Endothelial cell (in vitro differentiated cells): ENCODE measurements at regions not wholly inside any gene's neighbourhood (a gene's known extent, or its start where the extent isn't known, plus 50 kb on each side); places are given as distances from the start of the nearest gene placed in this dataset.

ENCODE experiments used
- DNase-seq: peaks from one replicate; pipeline ENCODE4 v3.0.0; 2021; ENCODE audit warnings: low spot score
- H3K27ac Mint-ChIP-seq: one replicate; pipeline ENCODE4 v1.8.0; 2021; ENCODE audit warnings: mixed read lengths, inconsistent platforms; ENCODE audit not compliant: unreplicated experiment
- H3K27me3 Mint-ChIP-seq: one replicate; pipeline ENCODE4 v1.8.0; 2021; ENCODE audit warnings: mild to moderate bottlenecking, moderate library complexity, mixed read lengths, inconsistent platforms; ENCODE audit not compliant: unreplicated experiment
- H3K36me3 Mint-ChIP-seq: one replicate; pipeline ENCODE4 v1.8.0; 2021; ENCODE audit warnings: mild to moderate bottlenecking, low read depth, mixed read lengths, inconsistent platforms; ENCODE audit not compliant: unreplicated experiment
- H3K4me1 Mint-ChIP-seq: one replicate; pipeline ENCODE4 v1.8.0; 2021; ENCODE audit warnings: mild to moderate bottlenecking, mixed read lengths, inconsistent platforms; ENCODE audit not compliant: unreplicated experiment
- H3K4me3 Mint-ChIP-seq: one replicate; pipeline ENCODE4 v1.8.0; 2021; ENCODE audit warnings: mild to moderate bottlenecking, mixed read lengths, inconsistent platforms; ENCODE audit not compliant: unreplicated experiment
- H3K9me3 Mint-ChIP-seq: one replicate; pipeline ENCODE4 v1.8.0; 2021; ENCODE audit warnings: mixed read lengths, inconsistent platforms; ENCODE audit not compliant: unreplicated experiment
- CTCF ChIP-seq: fragments of 200-600 bp; sonication (generic); IDR thresholded peaks from one replicate; pipeline ENCODE4 v1.5.0; 2021; ENCODE audit warnings: antibody characterized with exemption; ENCODE audit not compliant: unreplicated experiment

- H3K27ac Mint-ChIP-seq = no peak overlapping the region
- peaks cover 1% of the 10 kb centered on the region for H3K27me3 Mint-ChIP-seq
- H3K9me3 Mint-ChIP-seq = no peaks in the 10 kb centered on the region
- no peak for TF ChIP-seq CTCF
- no peak for DNase-seq
- no peaks in the 10 kb centered on the region for H3K36me3 Mint-ChIP-seq
- no peak overlapping the region for H3K4me3 Mint-ChIP-seq
- peaks cover 4% of the 10 kb centered on the region for H3K4me1 Mint-ChIP-seq
Observed at GRCh38 chr9:80197661-80198060, 625.9 kb downstream of the TLE4 start.

- no peaks in the 10 kb centered on the region for H3K36me3 Mint-ChIP-seq
- H3K4me3 Mint-ChIP-seq = no peak overlapping the region
- no peak for TF ChIP-seq CTCF
- no peak overlapping the region for H3K27ac Mint-ChIP-seq
- DNase-seq = no peak
- H3K27me3 Mint-ChIP-seq = peaks cover 1% of the 10 kb centered on the region
- H3K4me1 Mint-ChIP-seq = no peaks in the 10 kb centered on the region
- no peaks in the 10 kb centered on the region for H3K9me3 Mint-ChIP-seq
Observed at GRCh38 chr9:80191108-80191507, 619.3 kb downstream of the TLE4 start.

DNA sequence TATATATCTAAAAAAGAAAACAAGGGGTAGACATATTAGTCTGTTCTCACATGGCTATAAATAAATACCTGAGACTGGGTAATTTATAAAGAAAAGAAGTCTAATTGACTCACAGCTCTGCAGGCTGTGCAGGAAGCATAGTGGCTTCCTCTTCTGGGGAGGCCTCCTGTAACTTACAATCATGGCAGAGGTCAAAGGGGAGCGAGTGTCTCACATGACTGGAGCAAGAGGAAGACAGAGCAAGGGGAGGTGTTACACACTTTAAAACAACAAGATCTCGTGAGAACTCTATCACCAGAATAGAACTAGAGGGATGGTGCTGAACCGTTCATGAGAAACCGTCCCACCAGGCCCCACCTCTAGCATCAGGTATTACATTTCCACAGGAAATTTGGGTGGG, 616.8 kb downstream of the TLE4 start:
- TF ChIP-seq CTCF = no peak
- H3K27me3 Mint-ChIP-seq = no peaks in the 10 kb centered on the region

GRCh38 chr9:80185112-80185738, 613.5 kb downstream of the TLE4 start:
- H3K4me1 Mint-ChIP-seq = no peaks in the 10 kb centered on the region
- no peaks in the 10 kb centered on the region for H3K36me3 Mint-ChIP-seq
- H3K27ac Mint-ChIP-seq = no peak overlapping the region
- no peak for TF ChIP-seq CTCF
- H3K27me3 Mint-ChIP-seq = no peaks in the 10 kb centered on the region
- H3K4me3 Mint-ChIP-seq = no peak overlapping the region
- DNase-seq = no peak
- H3K9me3 Mint-ChIP-seq = no peaks in the 10 kb centered on the region

More for the DNA sequence above, 616.8 kb downstream of the TLE4 start:
- Mint-ChIP-seq H3K4me3 (no peak overlapping the region), H3K9me3 (no peaks in the 10 kb centered on the region), H3K27ac (no peak overlapping the region), H3K36me3 (no peaks in the 10 kb centered on the region), H3K4me1 (no peaks in the 10 kb centered on the region)
- no peak for DNase-seq

DNA sequence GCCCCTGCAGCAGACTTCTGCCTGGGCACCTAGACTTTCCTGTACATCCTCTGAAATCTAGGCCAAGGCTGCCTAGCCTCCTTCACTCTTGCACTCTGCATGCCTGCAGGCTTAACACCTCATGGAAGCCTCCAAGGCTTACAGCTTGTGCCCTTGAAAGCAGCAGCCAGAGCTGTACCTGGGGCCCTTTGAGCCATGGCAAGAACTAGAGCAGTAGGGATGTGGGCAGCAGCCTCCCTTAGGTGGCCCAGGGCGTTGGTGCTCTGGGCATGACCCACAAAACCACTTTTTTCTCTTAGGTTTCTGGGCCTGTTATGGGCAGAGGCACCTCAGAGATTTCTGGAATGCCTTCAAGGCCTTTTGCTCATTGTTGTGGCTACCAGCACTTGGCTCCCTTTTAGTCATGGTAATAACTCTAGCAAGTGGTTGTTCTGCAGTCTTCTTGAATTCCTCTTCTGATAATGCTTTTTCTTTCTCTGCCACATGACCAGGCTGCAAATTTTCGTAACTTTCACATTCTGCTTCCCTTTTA, 606.2 kb downstream of the TLE4 start:
- no peaks in the 10 kb centered on the region for H3K4me1 Mint-ChIP-seq
- no peak for DNase-seq
- no peaks in the 10 kb centered on the region for H3K36me3 Mint-ChIP-seq
- no peak overlapping the region for H3K4me3 Mint-ChIP-seq
- peaks cover 1% of the 10 kb centered on the region for H3K27me3 Mint-ChIP-seq
- no peak for TF ChIP-seq CTCF
- no peaks in the 10 kb centered on the region for H3K9me3 Mint-ChIP-seq
- no peak overlapping the region for H3K27ac Mint-ChIP-seq
